IMR-90 (cell line): ENCODE measurements at regions not wholly inside any gene's neighbourhood (a gene's known extent, or its start where the extent isn't known, plus 50 kb on each side); places are given as distances from the start of the nearest gene placed in this dataset.
A peak's percentile ranks its signal among the peaks of the same experiment; 100 is the strongest.

Source experiments
- ATAC-seq: fragments of 200-7000 bp; cut with Tn5 transposase; 2 replicates; pipeline ENCODE4 v1.9.1; 2020; ENCODE audit warnings: low read depth, mild to moderate bottlenecking, moderate library complexity
- BruUV-seq: library from RNA; stranded (reverse); fragments of 400-500 nt; replicated peaks from 2 replicates; lab custom pipeline; 2021; lab: Mats Ljungman, UMichigan
- CTCF ChIA-PET: fragments of 300-600 bp; formaldehyde crosslinking; extraction: SDS; loops from one replicate; lab custom pipeline; 2021; ENCODE audit warnings: antibody characterized with exemption; lab: Yijun Ruan, JAX
- POLR2A ChIA-PET: fragments of 300-600 bp; sonication (Branson Sonifier 250); formaldehyde crosslinking; loops from one replicate; lab custom pipeline; 2022; ENCODE audit warnings: antibody characterized with exemption; ENCODE audit not compliant: unreplicated experiment; lab: Charles Lee
- DNase-seq: peaks from one replicate; pipeline ENCODE4 v3.0.0; 2013
- H2AFZ ChIP-seq: replicated peaks from 2 replicates; pipeline ENCODE3; 2013; ENCODE audit warnings: low read length, mild to moderate bottlenecking; ENCODE audit not compliant: poor library complexity
- H2AK5ac ChIP-seq: 2 replicates; pipeline ENCODE4 v1.6.1; 2013; ENCODE audit warnings: low read depth, low read length, inconsistent platforms
- H2AK9ac ChIP-seq: replicated peaks from 2 replicates; pipeline ENCODE3; 2013; ENCODE audit warnings: mild to moderate bottlenecking, low read depth, low read length, moderate library complexity; ENCODE audit not compliant: poor library complexity
- H2BK120ac ChIP-seq: 2 replicates; pipeline ENCODE4 v1.6.1; 2013; ENCODE audit warnings: low read depth, low read length, inconsistent platforms
- H2BK15ac ChIP-seq: 3 replicates; pipeline ENCODE4 v1.6.1; 2013; ENCODE audit warnings: low read depth, low read length, inconsistent platforms
- H2BK20ac ChIP-seq: 2 replicates; pipeline ENCODE4 v1.6.1; 2013; ENCODE audit warnings: low read depth, mild to moderate bottlenecking, inconsistent platforms, low read length, moderate library complexity
- H2BK5ac ChIP-seq: 2 replicates; pipeline ENCODE4 v1.6.1; 2013; ENCODE audit warnings: mild to moderate bottlenecking, low read depth, low read length, inconsistent platforms; ENCODE audit not compliant: poor library complexity, severe bottlenecking
- H3K14ac ChIP-seq: replicated peaks from 2 replicates; pipeline ENCODE4 v1.6.1; 2013; ENCODE audit warnings: low read depth, low read length, inconsistent platforms
- H3K18ac ChIP-seq: 2 replicates; pipeline ENCODE4 v1.6.1; 2013; ENCODE audit warnings: low read depth, low read length, control low read depth
- H3K23ac ChIP-seq: 2 replicates; pipeline ENCODE4 v1.6.1; 2013; ENCODE audit warnings: low read depth, low read length, inconsistent platforms
- H3K27ac ChIP-seq: 2 replicates; pipeline ENCODE4 v1.5.1; 2013; ENCODE audit warnings: mild to moderate bottlenecking, control low read depth, low read length; ENCODE audit not compliant: insufficient read depth
- H3K27me3 ChIP-seq: 2 replicates; pipeline ENCODE4 v1.6.1; 2013; ENCODE audit warnings: low read length; ENCODE audit not compliant: control insufficient read depth, insufficient read depth
- H3K36me3 ChIP-seq: 2 replicates; pipeline ENCODE4 v1.6.1; 2013; ENCODE audit warnings: low read length, mixed read lengths; ENCODE audit not compliant: control insufficient read depth, insufficient read depth
- H3K4ac ChIP-seq: 2 replicates; pipeline ENCODE4 v1.6.1; 2013; ENCODE audit warnings: low read depth, low read length, inconsistent platforms
- H3K4me1 ChIP-seq: 2 replicates; pipeline ENCODE4 v1.6.1; 2013; ENCODE audit warnings: low read length, mixed read lengths; ENCODE audit not compliant: control insufficient read depth, insufficient read depth
- H3K4me2 ChIP-seq: 2 replicates; pipeline ENCODE4 v1.6.1; 2013; ENCODE audit warnings: low read depth, mild to moderate bottlenecking, control low read depth, low read length, moderate library complexity
- H3K4me3 ChIP-seq: 2 replicates; pipeline ENCODE4 v1.5.1; 2013; ENCODE audit warnings: low read depth, mild to moderate bottlenecking, control low read depth, low read length, moderate library complexity; ENCODE audit not compliant: insufficient read depth
- H3K56ac ChIP-seq: 2 replicates; pipeline ENCODE4 v1.6.1; 2013; ENCODE audit warnings: low read length, inconsistent platforms; ENCODE audit not compliant: insufficient read depth; ENCODE audit errors: extremely low read depth
- H3K79me1 ChIP-seq, 2 experiments: 2 replicates each; pipeline ENCODE4 v1.6.1; 2013; ENCODE audit warnings: low read length in 2 of 2, inconsistent platforms in 1 of 2, low read depth in 1 of 2
- H3K9ac ChIP-seq: 2 replicates; pipeline ENCODE4 v1.6.1; 2013; ENCODE audit warnings: low read depth, low read length, control low read depth
- H3K9me1 ChIP-seq: 2 replicates; pipeline ENCODE4 v1.6.1; 2013; ENCODE audit warnings: low read length, inconsistent platforms; ENCODE audit not compliant: insufficient read depth
- H3K9me3 ChIP-seq: 2 replicates; pipeline ENCODE4 v1.6.1; 2013; ENCODE audit warnings: low read length; ENCODE audit not compliant: control insufficient read depth, insufficient read depth
- H4K20me1 ChIP-seq: 2 replicates; pipeline ENCODE4 v1.6.1; 2013; ENCODE audit warnings: low read length, inconsistent platforms; ENCODE audit not compliant: insufficient read depth
- H4K5ac ChIP-seq: 2 replicates; pipeline ENCODE4 v1.6.1; 2013; ENCODE audit warnings: mild to moderate bottlenecking, low read depth, low read length, control low read depth
- H4K8ac ChIP-seq, 2 experiments: 2 replicates each; pipeline ENCODE4 v1.6.1; 2013; ENCODE audit warnings: low read depth in 2 of 2, low read length in 2 of 2, control low read depth in 1 of 2, inconsistent platforms in 1 of 2
- H4K91ac ChIP-seq: 2 replicates; pipeline ENCODE4 v1.6.1; 2013; ENCODE audit warnings: low read depth, low read length, inconsistent platforms; ENCODE audit not compliant: insufficient read depth
- CEBPB ChIP-seq: IDR thresholded peaks from 2 replicates; pipeline ENCODE4 v1.6.1; 2012; ENCODE audit warnings: low read depth, low read length, improper control_type of control experiment
- MXI1 ChIP-seq: IDR thresholded peaks from 2 replicates; pipeline ENCODE4 v1.6.1; 2012; ENCODE audit warnings: low read depth, mild to moderate bottlenecking, low read length, moderate library complexity, borderline replicate concordance
- WGBS, 2 experiments: methylation state at CpG; one replicate each; pipeline versions ENCODE4 v1.1.5 to v1.1.7; 2013; ENCODE audit warnings: missing lambda C conversion rate in 2 of 2; ENCODE audit not compliant: insufficient read length in 1 of 2; ENCODE audit errors: extremely low coverage in 2 of 2; 5-methylcytosine and 5-hydroxymethylcytosine counted together
- dilution Hi-C: fragments of 300-500 bp; cut with HindIII; formaldehyde crosslinking; loops from one replicate; pipeline ENCODE4 v1.14.3; 2018; ENCODE audit warnings: low sequenced_read_pairs; ENCODE audit not compliant: unreplicated experiment
- in situ Hi-C: fragments of 300-500 bp; cut with MboI; formaldehyde crosslinking; loops from 3 replicates; pipeline ENCODE4 v1.14.3; 2019; ENCODE audit warnings: low sequenced_read_pairs, inconsistent platforms, mixed read lengths
- intact Hi-C: fragments of 100-400 bp; cut with micrococcal nuclease; formaldehyde crosslinking; loops from 2 replicates; pipeline ENCODE4 v1.10.0; 2022

GRCh38 chr7:130831322-130831721 is 97.3 kb upstream of the KLF14 start:
- H3K4ac ChIP-seq, result 0 out of 2 replicates have a peak overlapping the region, but pooled peaks have one; percentile 3
- H2BK20ac ChIP-seq, result no peak overlapping the region
- H3K4me1 ChIP-seq, result peaks cover under 1% of the 10 kb centered on the region; the same call in 1 of the 2 replicates
- no peak overlapping the region for H3K18ac ChIP-seq
- peaks cover 0 to 6% of the 10 kb centered on the region in 2 experiments; a peak in 1 of 4 replicates for H3K79me1 ChIP-seq
- no peaks in the 10 kb centered on the region for H3K36me3 ChIP-seq
- ChIA-PET CTCF (interaction anchor here (0.6 kb wide), 1 partner anchor 21 kb away, joined by 3 read pairs; no protein-coding TSS in a partner anchor), POLR2A (interaction anchor here (0.5 kb wide), 1 partner anchor 34 kb away, joined by 5 read pairs; no protein-coding TSS in a partner anchor)
- dilution Hi-C loops, result no loop called here
- H3K9me1 ChIP-seq, result peaks cover 4% of the 10 kb centered on the region
- in situ Hi-C loops, result no loop called here
- H2BK5ac ChIP-seq, result no peak overlapping the region
- no peaks in the 10 kb centered on the region for H4K20me1 ChIP-seq
- no peak overlapping the region for H2AFZ ChIP-seq
- WGBS, 2 experiments, result no CpG with 5 or more reads among the region's 3 CpGs
- 0 out of 2 replicates have a peak overlapping the region, but pooled peaks have one; percentile 9 for H3K14ac ChIP-seq
- H4K91ac ChIP-seq, result no peak overlapping the region
- intact Hi-C loops, result loop anchor here (2.0 to 5.0 kb wide), 2 partner anchors 69 to 759 kb away; no protein-coding TSS in a partner anchor
- no peak for DNase-seq
- peak overlapping the region in 1 of 2 experiments; percentile 30; a peak in 1 of 4 replicates for H4K8ac ChIP-seq
- H3K27ac ChIP-seq, result no peak overlapping the region
- no peaks in the 10 kb centered on the region for H3K9me3 ChIP-seq
- no peak for TF ChIP-seq CEBPB
- TF ChIP-seq MXI1, result no peak
- H4K5ac ChIP-seq, result no peak overlapping the region
- no peak overlapping the region for H2BK120ac ChIP-seq
- no peak overlapping the region for H2AK5ac ChIP-seq
- H3K23ac ChIP-seq, result 0 out of 2 replicates have a peak overlapping the region, but pooled peaks have one; percentile 27
- H2AK9ac ChIP-seq, result no peak overlapping the region
- H3K4me3 ChIP-seq, result no peak overlapping the region
- H3K9ac ChIP-seq, result no peak overlapping the region
- H3K4me2 ChIP-seq, result no peak overlapping the region
- no peak overlapping the region for H2BK15ac ChIP-seq
- H3K27me3 ChIP-seq, result no peaks in the 10 kb centered on the region
- BruUV-seq, result no TSS peak
- no peak for ATAC-seq
- H3K56ac ChIP-seq, result no peak overlapping the region
